ENCODE measurements at regions not wholly inside any gene's neighbourhood (a gene's known extent, or its start where the extent isn't known, plus 50 kb on each side); places are given as distances from the start of the nearest gene placed in this dataset.
"Not testable (repeated sequence)": the region's sequence is repeated elsewhere in the genome, so short reads cannot be mapped to it uniquely, and the experiment has no call there.

- TF ChIP-seq, protein P1, sequence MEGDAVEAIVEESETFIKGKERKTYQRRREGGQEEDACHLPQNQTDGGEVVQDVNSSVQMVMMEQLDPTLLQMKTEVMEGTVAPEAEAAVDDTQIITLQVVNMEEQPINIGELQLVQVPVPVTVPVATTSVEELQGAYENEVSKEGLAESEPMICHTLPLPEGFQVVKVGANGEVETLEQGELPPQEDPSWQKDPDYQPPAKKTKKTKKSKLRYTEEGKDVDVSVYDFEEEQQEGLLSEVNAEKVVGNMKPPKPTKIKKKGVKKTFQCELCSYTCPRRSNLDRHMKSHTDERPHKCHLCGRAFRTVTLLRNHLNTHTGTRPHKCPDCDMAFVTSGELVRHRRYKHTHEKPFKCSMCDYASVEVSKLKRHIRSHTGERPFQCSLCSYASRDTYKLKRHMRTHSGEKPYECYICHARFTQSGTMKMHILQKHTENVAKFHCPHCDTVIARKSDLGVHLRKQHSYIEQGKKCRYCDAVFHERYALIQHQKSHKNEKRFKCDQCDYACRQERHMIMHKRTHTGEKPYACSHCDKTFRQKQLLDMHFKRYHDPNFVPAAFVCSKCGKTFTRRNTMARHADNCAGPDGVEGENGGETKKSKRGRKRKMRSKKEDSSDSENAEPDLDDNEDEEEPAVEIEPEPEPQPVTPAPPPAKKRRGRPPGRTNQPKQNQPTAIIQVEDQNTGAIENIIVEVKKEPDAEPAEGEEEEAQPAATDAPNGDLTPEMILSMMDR (IDR thresholded peaks at IDR 0.05), result not testable (repeated sequence)
- TF ChIP-seq TEAD1 (CRISPR knock-in tag; IDR thresholded peaks at IDR 0.05); NR2C2 (CRISPR knock-in tag; IDR thresholded peaks at IDR 0.05); IRF2 (CRISPR knock-in tag; IDR thresholded peaks at IDR 0.05; ENCODE audit: borderline replicate concordance, low read depth); ZNF317 (CRISPR knock-in tag; IDR thresholded peaks at IDR 0.05; ENCODE audit: borderline replicate concordance, low read depth); USF2 (CRISPR knock-in tag; IDR thresholded peaks at IDR 0.05); ZNF512 (CRISPR knock-in tag; IDR thresholded peaks at IDR 0.05; ENCODE audit: borderline replicate concordance): not testable (repeated sequence)
- TF ChIP-seq, protein P2, sequence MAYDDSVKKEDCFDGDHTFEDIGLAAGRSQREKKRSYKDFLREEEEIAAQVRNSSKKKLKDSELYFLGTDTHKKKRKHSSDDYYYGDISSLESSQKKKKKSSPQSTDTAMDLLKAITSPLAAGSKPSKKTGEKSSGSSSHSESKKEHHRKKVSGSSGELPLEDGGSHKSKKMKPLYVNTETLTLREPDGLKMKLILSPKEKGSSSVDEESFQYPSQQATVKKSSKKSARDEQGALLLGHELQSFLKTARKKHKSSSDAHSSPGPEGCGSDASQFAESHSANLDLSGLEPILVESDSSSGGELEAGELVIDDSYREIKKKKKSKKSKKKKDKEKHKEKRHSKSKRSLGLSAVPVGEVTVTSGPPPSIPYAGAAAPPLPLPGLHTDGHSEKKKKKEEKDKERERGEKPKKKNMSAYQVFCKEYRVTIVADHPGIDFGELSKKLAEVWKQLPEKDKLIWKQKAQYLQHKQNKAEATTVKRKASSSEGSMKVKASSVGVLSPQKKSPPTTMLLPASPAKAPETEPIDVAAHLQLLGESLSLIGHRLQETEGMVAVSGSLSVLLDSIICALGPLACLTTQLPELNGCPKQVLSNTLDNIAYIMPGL (CRISPR knock-in tag; IDR thresholded peaks at IDR 0.05), result not testable (repeated sequence)
Measured at GRCh38 chr15:21111861-21112260, 245.7 kb upstream of the POTEB2 start.

Data from WTC11 (cell line).